A673 (cell line): ENCODE measurements at regions not wholly inside any gene's neighbourhood (a gene's known extent, or its start where the extent isn't known, plus 50 kb on each side); places are given as distances from the start of the nearest gene placed in this dataset.
"Not testable (repeated sequence)": the region's sequence is repeated elsewhere in the genome, so short reads cannot be mapped to it uniquely, and the experiment has no call there.

ENCODE experiments used
- CTCF ChIP-seq: fragments of 300-800, 200-600 bp; sonication (generic); conservative IDR thresholded peaks from 2 replicates; pipeline ENCODE4 v1.5.1; 2017; ENCODE audit warnings: low read depth, mild to moderate bottlenecking, antibody characterized with exemption, low read length, moderate library complexity, mixed read lengths
- EZH2 ChIP-seq: fragments of 200-600 bp; sonication (generic); IDR thresholded peaks from 2 replicates; pipeline ENCODE4 v1.6.1; 2017; ENCODE audit warnings: borderline replicate concordance, low read depth, mild to moderate bottlenecking, mixed read lengths, antibody characterized with exemption, low read length; ENCODE audit not compliant: poor library complexity, severe bottlenecking

GRCh38 chr7:65683362-65683761, 189.5 kb upstream of the VKORC1L1 start:
- TF ChIP-seq CTCF, EZH2: not testable (repeated sequence)
